ENCODE measurements at regions not wholly inside any gene's neighbourhood (a gene's known extent, or its start where the extent isn't known, plus 50 kb on each side); places are given as distances from the start of the nearest gene placed in this dataset.

DNA sequence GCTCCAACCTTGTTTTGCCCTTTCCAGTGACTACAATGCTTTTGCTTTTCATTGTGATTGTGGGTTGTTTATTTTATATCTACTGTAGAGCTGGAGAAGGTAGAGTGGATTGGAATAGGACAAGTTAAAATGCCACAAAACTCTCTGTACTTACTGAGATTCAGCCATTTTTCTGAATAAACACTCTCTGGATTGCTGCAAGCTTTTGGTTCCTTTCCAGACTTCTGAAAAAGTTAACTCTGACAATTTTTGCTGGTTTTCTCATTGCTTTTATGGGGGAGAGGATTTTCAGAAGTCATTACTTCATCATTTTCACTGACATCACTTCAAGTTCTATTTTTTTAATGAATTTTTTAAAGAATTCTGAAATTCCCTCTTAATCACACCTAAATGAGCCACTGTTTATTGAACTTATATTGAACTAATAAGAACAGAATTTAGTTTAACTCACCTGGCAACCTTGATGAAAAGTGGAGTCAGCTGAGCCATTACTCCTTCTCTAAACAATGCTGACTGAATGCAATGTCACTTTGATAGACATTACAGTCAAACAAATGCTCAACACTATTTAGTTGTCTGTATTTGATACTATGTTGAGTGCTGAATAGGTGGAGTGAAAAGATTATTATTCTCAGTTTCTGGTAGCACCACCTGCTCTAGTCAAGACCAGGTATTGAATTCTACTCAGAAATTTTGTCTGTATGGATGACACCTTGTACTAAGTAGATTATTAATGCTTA is 303.5 kb downstream of the DLEU7 start:
- no peak for TF ChIP-seq EZH2 (IDR thresholded peaks at IDR 0.05; ENCODE audit: borderline replicate concordance, low read depth, low read length, poor library complexity, severe bottlenecking)
- TF ChIP-seq, protein P1, sequence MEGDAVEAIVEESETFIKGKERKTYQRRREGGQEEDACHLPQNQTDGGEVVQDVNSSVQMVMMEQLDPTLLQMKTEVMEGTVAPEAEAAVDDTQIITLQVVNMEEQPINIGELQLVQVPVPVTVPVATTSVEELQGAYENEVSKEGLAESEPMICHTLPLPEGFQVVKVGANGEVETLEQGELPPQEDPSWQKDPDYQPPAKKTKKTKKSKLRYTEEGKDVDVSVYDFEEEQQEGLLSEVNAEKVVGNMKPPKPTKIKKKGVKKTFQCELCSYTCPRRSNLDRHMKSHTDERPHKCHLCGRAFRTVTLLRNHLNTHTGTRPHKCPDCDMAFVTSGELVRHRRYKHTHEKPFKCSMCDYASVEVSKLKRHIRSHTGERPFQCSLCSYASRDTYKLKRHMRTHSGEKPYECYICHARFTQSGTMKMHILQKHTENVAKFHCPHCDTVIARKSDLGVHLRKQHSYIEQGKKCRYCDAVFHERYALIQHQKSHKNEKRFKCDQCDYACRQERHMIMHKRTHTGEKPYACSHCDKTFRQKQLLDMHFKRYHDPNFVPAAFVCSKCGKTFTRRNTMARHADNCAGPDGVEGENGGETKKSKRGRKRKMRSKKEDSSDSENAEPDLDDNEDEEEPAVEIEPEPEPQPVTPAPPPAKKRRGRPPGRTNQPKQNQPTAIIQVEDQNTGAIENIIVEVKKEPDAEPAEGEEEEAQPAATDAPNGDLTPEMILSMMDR (conservative IDR thresholded peaks at IDR 0.05; ENCODE audit: low read depth, low read length) = no peak
